ENCODE measurements at regions not wholly inside any gene's neighbourhood (a gene's known extent, or its start where the extent isn't known, plus 50 kb on each side); places are given as distances from the start of the nearest gene placed in this dataset.
"Not testable (repeated sequence)": the region's sequence is repeated elsewhere in the genome, so short reads cannot be mapped to it uniquely, and the experiment has no call there.

DNA sequence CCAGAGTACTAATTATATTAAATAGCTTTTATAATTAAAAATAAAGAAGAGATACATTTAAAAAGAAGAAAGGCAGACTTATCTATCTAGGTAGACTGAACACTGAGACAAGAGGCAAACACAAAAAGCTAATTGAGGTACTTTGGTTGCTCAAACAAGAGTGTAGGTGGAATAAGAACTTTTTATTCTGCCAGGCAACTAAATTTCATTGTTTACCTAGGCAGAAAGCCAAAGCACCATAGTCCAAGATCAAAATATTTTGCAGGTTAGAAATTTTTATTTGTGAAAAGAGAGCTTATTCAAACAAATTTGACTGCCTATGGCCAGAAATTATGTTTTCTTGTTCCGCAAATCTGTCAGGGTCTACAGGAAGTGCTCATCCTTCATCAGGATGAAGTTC lies 499.6 kb upstream of the GBE1 start:
- no peak for DNase-seq

DNA sequence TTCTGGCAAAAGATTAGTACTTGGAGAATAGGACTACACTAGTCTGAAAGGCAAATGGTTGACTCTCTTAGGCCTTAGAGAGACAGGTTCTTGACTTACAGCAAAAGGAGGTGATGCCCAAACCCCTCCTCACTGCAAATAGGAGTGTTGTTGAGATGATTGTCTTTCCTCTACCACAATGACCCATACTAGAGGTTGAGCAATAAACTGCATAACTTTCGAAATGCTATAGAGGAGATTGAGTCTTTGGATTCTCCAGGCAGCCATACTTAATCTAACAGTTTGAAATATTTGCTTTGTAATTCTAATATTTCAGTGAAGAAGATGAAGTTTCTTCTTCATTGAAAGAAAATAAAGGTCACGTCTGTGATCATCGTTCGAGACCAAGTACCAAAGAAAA lies 498.5 kb upstream of the GBE1 start:
- no peak for DNase-seq

DNA sequence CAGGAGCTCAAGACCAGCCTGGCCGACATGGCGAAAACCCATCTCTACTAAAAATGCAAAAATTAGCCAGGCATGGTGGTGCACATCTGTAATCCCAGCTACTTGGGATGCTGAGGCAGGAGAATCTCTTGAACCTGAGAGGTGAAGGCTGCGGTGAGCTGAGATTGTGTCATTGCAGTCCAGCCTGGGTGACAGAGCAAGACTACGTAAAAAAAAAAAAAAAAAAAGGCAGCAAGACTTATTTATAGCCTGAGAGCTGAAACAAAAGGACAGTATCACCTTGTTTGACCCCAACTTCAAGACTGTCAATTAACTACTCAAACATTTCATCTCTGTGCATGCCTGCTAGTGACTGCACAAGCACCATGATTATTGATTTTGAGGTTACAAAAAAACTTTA lies 478.9 kb upstream of the GBE1 start:
- no peak for DNase-seq

DNA sequence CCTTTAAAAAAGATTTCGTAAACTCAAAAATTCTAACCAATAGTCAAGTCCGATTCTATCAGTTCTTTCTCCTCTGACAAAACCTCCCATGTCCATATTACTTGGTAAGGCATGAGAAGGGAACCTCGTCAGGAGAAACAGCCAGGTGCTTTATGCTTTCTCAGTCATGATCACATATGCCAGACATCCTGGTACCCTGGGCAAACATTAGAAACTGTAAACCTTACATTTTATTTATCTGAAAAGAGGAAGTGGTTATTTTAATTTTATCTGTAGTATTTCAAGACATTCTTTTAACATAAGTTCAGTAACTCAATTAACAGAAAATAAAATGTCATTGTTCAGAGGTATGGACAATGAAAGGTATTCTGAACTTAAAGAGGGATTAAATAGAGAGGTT lies 474.8 kb upstream of the GBE1 start:
- DNase-seq, result no peak

DNA sequence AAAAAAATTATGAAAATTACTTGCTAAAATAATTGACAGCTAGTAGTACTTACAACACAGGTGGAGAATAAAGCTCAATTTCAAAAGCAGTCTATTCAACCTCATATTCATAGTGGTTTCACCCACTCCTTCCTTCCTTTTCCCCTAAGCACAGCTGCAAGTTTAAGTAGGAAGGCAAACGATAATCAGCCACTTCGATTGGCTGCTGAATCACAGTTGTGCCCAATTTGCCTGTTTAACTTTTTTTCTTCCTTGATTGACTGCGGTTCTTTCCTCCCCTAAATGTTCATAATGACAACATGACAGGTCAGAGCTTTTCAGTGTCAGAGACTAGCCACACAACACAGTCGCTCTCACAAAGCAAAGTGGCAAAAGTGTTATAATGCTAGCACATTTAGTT lies 468.0 kb upstream of the GBE1 start:
- no peak for DNase-seq

DNA sequence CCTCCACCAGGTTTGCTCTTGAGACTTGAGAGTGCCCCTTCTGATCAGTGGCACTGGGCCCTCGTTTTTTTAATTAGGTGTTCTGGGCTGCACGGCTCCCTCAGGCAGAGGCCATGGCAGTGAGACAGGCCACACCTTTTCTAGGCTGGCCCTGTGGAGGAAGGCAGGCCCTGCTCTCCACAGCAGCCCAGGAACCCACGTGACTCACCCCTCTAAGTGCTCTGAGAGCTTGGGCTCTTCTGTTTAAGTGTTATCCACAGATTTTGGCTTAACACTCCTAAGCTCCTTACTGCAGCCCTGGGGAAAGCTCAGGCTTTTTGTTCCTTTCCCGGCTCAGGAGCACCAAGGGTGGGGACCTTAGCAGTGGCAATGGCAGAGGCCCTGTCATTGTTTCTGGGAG lies 463.2 kb upstream of the GBE1 start:
- DNase-seq, result no peak

DNA sequence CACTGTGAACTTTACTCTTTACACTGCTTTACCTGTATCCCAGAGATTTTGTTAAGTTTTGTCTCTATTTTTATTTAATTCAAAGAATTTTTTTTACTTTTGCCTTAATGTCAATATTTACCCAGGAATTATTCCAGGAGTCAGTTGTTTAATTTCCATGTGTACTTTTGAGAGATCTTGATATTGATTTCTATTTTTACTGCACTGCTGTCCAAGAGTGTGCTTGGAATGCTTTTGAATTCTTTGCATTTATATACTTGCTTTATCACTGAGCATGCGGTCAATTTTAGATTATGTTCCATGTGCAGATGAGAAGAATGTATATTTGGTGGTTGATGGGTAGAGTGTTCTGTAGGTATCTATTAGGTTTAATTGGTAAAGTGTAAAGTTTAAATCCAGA lies 461.0 kb upstream of the GBE1 start:
- DNase-seq, result no peak

DNA sequence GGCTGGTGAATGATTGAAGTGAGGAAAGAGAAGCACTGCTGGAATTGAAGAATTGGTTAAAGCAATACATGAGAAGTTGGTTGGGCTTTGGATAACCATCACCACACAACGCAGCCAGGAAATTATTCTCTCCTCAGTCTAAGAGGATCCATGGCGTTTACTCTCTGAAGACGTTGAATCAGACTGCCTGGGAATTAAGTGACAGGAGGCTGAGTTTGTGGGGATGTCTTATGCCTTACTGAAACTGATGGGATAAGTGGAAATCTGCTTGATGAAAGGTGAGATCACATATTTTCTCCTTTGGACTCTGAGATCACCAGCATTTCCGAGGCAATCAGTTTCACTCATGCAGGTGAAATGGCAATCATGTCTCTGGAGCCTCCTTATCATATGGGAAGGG lies 456.1 kb upstream of the GBE1 start:
- no peak for DNase-seq

DNA sequence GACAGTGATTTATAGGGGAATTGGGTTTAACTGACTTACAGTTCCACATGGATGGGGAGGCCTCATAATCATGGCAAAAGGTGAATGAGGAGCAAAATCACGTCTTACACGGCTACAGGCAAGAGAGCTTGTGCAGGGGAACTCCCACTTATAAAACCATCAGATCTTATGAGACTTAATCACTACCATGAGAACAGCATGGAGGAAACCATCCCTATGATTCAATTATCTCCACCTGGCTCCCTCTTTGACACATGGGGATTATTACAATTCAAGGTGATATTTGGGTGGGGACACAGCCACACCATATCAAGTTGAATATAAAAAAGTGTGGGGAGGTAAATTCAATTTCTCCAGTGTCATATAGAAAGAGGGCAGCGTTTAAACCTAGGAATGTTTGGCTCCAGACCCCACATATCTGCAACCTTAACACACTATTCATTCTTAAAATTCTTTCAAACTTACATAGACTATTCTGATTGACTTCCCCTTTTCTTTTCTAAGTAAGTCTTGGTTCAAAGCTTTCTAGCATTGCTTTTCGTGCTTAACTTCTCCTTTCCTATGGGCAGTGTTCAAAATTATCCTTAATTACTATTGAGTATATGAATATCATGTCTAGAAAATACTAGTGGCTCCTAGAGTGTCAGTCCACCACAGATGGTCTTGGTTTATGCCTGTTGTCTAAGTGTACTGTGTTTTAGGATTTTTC lies 446.7 kb upstream of the GBE1 start:
- DNase-seq, result no peak

DNA sequence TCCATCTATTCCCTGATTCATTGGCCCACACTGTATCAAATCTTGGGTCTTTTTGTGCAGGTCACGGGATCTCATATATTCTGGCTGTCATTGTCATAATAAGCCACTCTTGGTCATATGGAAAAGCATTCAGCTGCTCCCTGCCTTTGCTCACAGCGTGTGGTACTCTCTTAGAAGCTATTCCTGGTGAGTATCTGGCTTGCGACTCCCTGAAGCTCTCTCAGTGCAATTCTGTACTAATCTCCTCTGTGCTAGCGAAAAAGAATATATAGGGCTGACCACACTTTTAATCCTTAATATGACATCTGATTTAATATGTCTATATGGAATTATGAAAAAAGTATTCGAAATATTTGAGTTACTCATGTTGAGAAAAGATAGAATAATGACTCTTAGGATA lies 440.8 kb upstream of the GBE1 start:
- DNase-seq, result no peak

DNA sequence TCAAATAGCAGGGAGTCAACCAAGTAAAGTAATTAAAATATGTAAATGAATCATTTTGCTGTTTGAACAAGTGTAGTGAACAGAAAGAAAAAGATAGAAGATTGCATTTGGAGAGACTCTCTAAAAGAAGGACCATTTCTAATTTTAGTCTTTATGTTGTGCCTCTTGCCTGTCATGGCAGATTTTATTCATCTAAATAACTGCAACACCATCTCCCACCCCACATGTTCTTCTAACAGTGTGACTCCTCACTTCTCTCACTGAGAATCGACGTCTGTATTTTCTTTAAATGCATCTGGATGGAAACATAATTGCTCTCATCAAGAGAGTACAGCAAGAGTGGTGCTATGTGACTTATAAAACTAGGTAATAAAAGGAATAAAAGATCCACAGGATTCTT lies 439.9 kb upstream of the GBE1 start:
- no peak for DNase-seq

DNA sequence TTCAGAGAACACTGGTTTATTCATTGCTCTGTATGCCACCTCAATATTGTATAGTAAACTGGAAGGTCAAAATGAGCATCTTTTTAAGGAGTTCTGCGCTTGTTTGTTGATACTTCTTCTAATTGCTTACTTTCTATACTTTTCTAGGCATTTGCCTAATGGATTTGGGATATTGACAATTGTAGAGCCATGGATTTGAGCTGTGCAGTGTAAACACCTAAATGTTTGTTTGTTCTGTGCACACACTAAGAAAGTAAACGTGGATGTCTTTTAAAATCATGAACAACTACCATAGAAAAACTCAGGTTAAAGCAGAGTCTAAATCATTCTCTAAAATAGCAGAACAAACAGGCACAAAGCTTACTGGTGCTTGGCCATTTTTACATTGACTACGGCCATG lies 436.6 kb upstream of the GBE1 start:
- DNase-seq, result no peak

DNA sequence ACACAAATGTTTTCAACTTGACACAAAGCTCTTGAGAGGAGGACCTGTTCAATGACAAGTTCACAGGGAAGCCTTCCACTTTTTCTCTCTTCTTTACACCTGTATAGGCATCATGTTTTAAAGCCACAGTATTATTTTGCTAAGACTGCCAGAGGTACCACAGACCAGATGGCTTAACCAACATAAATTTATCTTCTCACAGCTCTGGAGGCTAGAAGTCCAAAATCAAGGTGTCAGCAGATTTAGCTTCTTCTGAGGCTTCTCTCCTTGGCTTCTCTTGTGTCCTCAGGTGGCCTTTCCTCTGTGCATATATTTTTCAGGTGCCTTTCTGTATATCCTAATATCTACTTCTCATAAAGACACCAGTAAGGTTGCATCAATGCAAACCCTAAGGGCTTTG lies 435.2 kb upstream of the GBE1 start:
- DNase-seq, result no peak

DNA sequence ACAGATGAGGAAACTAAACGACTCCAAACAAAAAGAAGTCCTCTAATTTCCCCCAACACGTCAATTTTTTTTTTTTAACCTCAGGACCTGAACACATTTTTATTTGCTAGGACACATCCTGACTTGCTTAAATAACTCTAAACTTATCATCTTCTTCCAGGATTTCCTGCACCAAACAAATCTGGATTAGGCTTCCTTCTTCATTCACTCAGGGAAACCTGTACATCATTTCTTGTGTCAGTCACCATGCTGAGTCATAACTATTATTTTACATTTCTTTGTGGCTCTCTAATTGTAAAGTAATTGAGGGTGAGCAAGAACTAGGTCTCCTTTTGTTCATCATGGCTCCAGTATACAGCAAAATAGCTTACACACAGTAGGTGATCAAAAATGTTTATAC lies 433.4 kb upstream of the GBE1 start:
- DNase-seq, result no peak

DNA sequence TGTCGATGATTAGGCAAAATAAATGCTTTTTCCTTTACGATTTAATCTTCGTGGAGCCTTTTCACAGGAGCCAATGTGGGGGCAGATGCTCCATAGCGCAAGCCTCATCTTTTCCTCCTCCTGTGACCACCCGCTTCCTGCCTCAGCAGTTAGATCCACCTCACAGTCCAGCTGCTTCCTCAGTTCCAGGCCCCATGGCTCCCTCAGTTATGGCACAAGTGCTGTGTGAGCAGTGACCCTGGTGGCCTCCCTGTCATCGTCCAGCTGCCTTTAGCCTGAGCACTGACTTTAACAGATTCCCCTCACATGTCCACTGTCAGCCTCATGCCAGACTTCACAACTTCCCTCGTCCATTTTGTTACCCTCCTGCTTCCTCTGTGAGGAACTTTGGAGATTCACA lies 424.6 kb upstream of the GBE1 start:
- DNase-seq, result no peak

DNA sequence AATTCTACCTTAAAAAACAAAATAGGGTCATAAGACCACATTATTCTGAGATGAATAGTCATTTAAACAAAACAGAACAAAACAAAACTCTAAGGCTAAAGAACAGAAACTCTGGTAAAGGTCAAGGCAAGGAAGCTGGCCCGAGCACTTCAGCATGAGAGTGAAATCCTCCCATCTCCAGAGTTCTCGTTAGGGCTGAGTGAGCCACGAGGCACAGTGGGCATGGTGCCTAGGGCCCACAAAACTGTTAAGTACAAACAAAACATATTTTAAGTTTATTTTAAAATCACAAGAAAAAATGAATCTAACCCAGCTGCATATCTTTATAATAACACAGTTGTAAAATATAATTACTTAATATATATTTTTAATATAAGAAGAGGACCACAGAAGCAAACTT lies 417.8 kb upstream of the GBE1 start:
- DNase-seq, result no peak

DNA sequence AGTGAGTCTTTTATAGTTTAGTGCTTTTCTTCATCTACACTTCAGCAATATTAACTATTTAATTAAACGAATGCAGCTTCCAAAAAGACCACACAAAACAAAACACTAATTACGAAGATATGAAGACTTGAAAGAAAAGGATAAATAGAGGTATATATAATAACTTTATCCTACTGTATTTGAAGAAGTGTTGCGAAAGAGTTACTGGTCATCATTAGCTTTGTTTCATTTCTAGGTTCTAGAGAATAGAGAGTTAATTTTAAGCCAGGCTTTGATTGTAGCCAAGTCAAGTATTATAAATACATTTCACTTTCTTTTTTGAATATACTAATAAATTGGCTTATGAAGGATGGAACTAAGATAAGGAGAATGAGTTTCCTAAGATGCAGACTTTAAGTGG lies 416.8 kb upstream of the GBE1 start:
- DNase-seq, result no peak

DNA sequence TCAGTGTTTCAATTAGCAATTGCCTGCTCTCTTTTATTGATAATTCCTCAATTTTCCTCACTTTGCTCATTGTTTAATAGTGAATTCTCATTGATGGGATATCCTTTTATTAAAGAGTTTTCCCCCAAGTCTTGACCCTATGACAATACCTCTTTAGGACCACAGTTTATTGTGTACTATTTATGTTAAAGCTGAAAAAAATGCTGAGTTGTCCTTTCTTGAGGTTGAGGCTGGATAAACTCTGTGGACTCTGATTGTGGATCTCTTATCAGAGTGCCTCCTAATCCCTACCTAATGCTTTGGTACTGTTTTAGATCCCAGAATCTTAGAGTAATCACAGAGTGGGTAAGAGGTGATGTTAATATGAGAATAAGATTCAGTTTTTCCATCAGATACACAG lies 416.3 kb upstream of the GBE1 start:
- no peak for DNase-seq

DNA sequence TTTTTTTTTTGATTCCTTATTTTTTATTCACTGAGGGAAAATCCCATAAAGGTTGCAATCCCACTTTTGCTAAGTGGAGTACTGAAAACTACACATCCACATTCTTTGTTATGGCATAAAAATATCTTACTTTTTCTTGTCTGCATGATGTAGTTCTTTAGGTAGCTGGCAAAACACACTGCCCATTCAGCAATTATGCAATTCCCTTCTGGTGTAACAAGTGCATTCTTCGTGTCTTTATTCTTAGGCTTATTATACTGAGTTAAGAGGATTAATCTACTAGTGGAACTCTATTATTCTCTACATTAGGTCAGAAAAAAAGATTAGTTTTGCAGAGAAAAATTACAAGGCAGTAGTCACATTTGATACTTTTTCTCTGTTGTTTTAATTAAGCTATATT lies 403.8 kb upstream of the GBE1 start:
- DNase-seq, result no peak

DNA sequence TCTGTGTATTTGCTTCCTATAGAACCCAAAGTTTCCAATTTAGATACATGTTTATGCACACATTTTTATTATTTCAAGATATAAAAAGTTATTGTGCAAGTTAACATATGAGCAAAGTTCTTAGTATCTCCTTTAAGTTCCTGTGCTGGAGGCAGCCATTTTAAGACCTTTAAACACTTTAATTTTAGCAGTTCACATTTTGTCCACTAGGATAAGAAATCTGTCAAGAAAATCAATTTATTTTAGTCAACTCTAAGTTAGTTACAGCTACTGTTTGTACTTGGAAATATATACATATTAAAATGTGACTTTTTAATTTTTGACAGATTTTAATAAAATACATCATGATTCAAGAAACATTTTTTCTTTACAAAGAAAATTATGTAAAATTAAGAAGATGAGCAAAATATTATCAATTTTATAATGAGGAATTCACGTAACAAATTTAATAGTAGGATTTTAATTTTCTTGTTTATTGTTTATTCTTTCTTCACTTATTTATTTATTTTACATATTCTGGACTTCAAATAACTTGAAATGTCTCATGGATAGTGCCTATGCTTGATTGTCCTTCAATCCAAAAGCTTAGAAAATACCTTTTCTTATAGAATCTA lies 402.6 kb upstream of the GBE1 start:
- DNase-seq, result peak in 1 of 5 experiments; percentile 15

DNA sequence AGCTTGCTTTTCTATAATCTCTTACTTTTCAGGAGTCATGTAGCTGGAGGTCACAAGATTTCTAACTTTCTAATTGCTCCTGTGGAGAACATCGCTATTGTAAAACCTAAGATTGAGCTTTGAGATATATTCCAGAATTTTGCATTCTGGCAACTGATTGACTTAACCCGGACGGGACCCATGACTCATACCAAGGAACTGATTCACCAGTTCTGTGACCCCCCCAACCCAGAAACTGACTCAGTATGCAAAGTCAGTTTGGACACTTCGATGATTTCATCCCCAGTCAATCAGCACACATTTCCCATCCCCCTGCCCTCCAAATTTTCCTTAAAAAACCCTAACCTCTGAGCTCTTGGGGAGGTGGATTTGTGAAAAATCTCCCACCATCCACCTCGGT lies 396.5 kb upstream of the GBE1 start:
- DNase-seq, result no peak

DNA sequence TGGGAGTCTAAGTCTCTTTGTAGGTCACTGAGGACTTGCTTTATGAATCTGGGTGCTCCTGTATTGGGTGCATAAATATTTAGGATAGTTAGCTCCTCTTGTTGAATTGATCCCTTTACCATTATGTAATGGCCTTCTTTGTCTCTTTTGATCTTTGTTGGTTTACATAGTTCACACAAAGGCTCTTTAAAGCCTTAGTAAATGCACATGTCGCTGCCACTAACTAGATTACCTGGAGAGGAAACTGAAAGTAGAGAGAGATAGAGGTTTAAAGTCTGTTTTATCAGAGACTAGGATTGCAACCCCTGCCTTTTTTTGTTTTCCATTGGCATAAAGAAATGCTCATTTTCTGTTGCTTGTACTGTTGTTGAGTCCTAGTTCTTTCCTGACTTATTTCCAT lies 392.4 kb upstream of the GBE1 start:
- DNase-seq, result not testable (repeated sequence)

DNA sequence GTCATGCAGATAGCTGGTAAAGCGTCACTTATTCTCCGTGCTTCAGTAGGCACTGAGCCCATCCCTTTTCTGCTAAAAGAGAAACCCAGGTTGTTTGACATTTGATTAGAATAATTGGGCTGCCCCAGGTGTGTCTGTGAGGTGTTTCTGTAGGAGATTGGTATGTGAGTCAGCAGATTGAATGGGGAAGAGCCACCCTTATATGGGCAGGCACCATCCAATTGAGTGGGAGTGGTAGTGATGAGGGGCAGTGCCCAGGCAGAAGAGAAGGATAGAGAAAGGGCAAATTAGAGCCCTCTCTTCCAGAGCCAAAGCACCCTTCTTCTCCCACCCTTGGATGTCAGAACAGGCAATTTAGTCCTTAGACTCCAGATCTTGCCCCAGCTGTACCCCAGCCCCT lies 384.3 kb upstream of the GBE1 start:
- no peak for DNase-seq

DNA sequence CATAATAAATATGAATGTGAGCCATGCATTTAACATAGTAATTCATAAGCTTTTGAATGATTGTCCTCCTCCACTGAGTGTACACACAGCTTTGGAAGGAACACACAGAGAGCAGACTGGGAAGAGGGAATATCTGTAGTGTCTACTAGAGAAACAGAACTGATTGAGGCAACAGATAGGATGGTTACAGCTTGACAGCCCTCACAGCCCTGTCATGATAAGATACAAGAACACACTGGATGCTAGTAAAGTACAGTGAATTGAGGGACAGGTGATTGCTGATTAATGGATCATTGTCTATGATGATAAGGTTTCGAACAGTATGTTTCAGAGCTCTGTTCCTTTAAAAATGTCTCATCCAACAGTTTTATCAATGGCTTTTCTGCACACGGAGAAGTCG lies 383.4 kb upstream of the GBE1 start:
- no peak for DNase-seq

Data from T-helper 2 cell (primary cell).